H1 (cell line): ENCODE measurements at regions not wholly inside any gene's neighbourhood (a gene's known extent, or its start where the extent isn't known, plus 50 kb on each side); places are given as distances from the start of the nearest gene placed in this dataset.

ENCODE experiments used
- CTCF ChIA-PET: fragments of 300-600 bp; sonication (Branson Sonifier 250); formaldehyde crosslinking; loops from one replicate; lab custom pipeline; 2021; ENCODE audit not compliant: partially characterized antibody; lab: Charles Lee
- POLR2A ChIA-PET: fragments of 300-600 bp; sonication (Branson Sonifier 250); formaldehyde crosslinking; loops from one replicate; lab custom pipeline; 2021; ENCODE audit warnings: inconsistent platforms; ENCODE audit not compliant: partially characterized antibody; lab: Charles Lee
- DNase-seq, 2 experiments: peaks; one replicate each; pipeline versions ENCODE4 v3.0.0 to v3.0.0-alpha.2; 2010 to 2022; ENCODE audit warnings: low spot score in 2 of 2, low read depth in 1 of 2, mixed read lengths in 1 of 2
- FAIRE-seq: peaks from 2 replicates; lab custom pipeline; 2011; peaks lifted over from hg19 to GRCh38; lab: Jason Lieb, UNC
- H2AFZ ChIP-seq: 2 replicates; pipeline ENCODE4 v1.8.1; 2012; ENCODE audit warnings: low read length, inconsistent platforms
- H2AK5ac ChIP-seq: 2 replicates; pipeline ENCODE4 v1.6.1; 2013; ENCODE audit warnings: low read depth, low read length
- H2BK120ac ChIP-seq: replicated peaks from 2 replicates; pipeline ENCODE3; 2013; ENCODE audit warnings: low read depth, low read length, inconsistent platforms
- H2BK12ac ChIP-seq: 2 replicates; pipeline ENCODE4 v1.6.1; 2013; ENCODE audit warnings: low read depth, low read length
- H2BK15ac ChIP-seq: 2 replicates; pipeline ENCODE4 v1.6.1; 2013; ENCODE audit warnings: low read length
- H2BK20ac ChIP-seq: 2 replicates; pipeline ENCODE4 v1.6.1; 2013; ENCODE audit warnings: low read length
- H2BK5ac ChIP-seq: 2 replicates; pipeline ENCODE4 v1.6.1; 2013; ENCODE audit warnings: low read depth, low read length
- H3K14ac ChIP-seq: 2 replicates; pipeline ENCODE4 v1.6.1; 2013; ENCODE audit warnings: inconsistent platforms; ENCODE audit not compliant: insufficient read length
- H3K18ac ChIP-seq: 2 replicates; pipeline ENCODE4 v1.6.1; 2013; ENCODE audit warnings: low read length; ENCODE audit errors: extremely low read depth
- H3K23ac ChIP-seq: 2 replicates; pipeline ENCODE4 v1.6.1; 2013; ENCODE audit warnings: inconsistent platforms; ENCODE audit not compliant: insufficient read length
- H3K23me2 ChIP-seq: 2 replicates; pipeline ENCODE4 v1.6.1; 2013; ENCODE audit warnings: low read depth, low read length
- H3K27ac ChIP-seq: 2 replicates; pipeline ENCODE4 v1.6.1; 2011; ENCODE audit warnings: low read depth, low read length, inconsistent platforms
- H3K27me3 ChIP-seq, 4 experiments: replicated peaks in 1 of 4; 1 replicate in 1 of 4; 2 replicates in 3 of 4; pipeline versions ENCODE4 v1.6.1 to v1.8.1; 2011 to 2013; ENCODE audit warnings: low read length in 3 of 4, mild to moderate bottlenecking in 3 of 4, inconsistent platforms in 2 of 4, mixed read lengths in 2 of 4, moderate library complexity in 1 of 4; ENCODE audit not compliant: control insufficient read depth in 3 of 4, insufficient read depth in 3 of 4; ENCODE audit errors: extremely low read depth in 1 of 4
- H3K36me3 ChIP-seq, 4 experiments: 2 replicates each; pipeline versions ENCODE4 v1.6.1 to v1.8.1; 2011 to 2013; ENCODE audit warnings: mild to moderate bottlenecking in 4 of 4, low read length in 3 of 4, moderate library complexity in 2 of 4, control low read depth in 1 of 4, inconsistent platforms in 1 of 4; ENCODE audit not compliant: insufficient read depth in 4 of 4, control insufficient read depth in 2 of 4
- H3K4ac ChIP-seq: replicated peaks from 2 replicates; pipeline ENCODE3; 2013; ENCODE audit warnings: low read length, low read depth, mixed read lengths, inconsistent platforms; ENCODE audit not compliant: insufficient read length
- H3K4me1 ChIP-seq, 4 experiments: replicated peaks in 1 of 4; 1 replicate in 1 of 4; 2 replicates in 3 of 4; pipeline versions ENCODE4 v1.6.1 to v1.8.1; 2011 to 2013; ENCODE audit warnings: low read length in 3 of 4, inconsistent platforms in 2 of 4, mixed read lengths in 1 of 4; ENCODE audit not compliant: insufficient read depth in 4 of 4, control insufficient read depth in 3 of 4
- H3K4me2 ChIP-seq, 2 experiments: 2 replicates each; pipeline versions ENCODE4 v1.6.1 to v1.8.1; 2011 to 2013; ENCODE audit warnings: low read depth in 2 of 2, low read length in 2 of 2, control low read depth in 1 of 2, inconsistent platforms in 1 of 2, mild to moderate bottlenecking in 1 of 2; ENCODE audit not compliant: insufficient read depth in 1 of 2
- H3K4me3 ChIP-seq, 4 experiments: fragments of 200-600, 300-600 bp in 1 of 4; sonication (generic), shearing (Covaris generic), sonication (Bioruptor Twin) in 1 of 4; 2 replicates each; pipeline versions ENCODE4 v1.5.1 to v1.8.1; 2011 to 2016; ENCODE audit warnings: low read length in 4 of 4, low read depth in 3 of 4, control low read depth in 2 of 4, inconsistent platforms in 2 of 4, mild to moderate bottlenecking in 2 of 4, mixed read lengths in 1 of 4, moderate library complexity in 1 of 4; ENCODE audit not compliant: insufficient read depth in 2 of 4; ENCODE audit errors: extremely low read depth in 1 of 4
- H3K56ac ChIP-seq: replicated peaks from 2 replicates; pipeline ENCODE3; 2013; ENCODE audit warnings: low read depth, mild to moderate bottlenecking, mixed read lengths, low read length, inconsistent platforms; ENCODE audit not compliant: insufficient read length
- H3K79me1 ChIP-seq: 2 replicates; pipeline ENCODE4 v1.6.1; 2013; ENCODE audit warnings: low read depth, low read length, control low read depth
- H3K79me2 ChIP-seq, 2 experiments: 2 replicates each; pipeline versions ENCODE4 v1.6.1 to v1.8.1; 2012 to 2013; ENCODE audit warnings: low read length in 2 of 2, mild to moderate bottlenecking in 2 of 2, inconsistent platforms in 1 of 2; ENCODE audit not compliant: insufficient read depth in 2 of 2, control insufficient read depth in 1 of 2
- H3K9ac ChIP-seq, 4 experiments: replicated peaks in 1 of 4; 1 replicate in 1 of 4; 2 replicates in 3 of 4; pipeline versions ENCODE4 v1.6.1 to v1.8.1; 2011 to 2013; ENCODE audit warnings: low read depth in 3 of 4, low read length in 3 of 4, control low read depth in 2 of 4, mild to moderate bottlenecking in 2 of 4, moderate library complexity in 2 of 4, inconsistent platforms in 1 of 4; ENCODE audit errors: extremely low read depth in 1 of 4
- H3K9me3 ChIP-seq, 2 experiments: 2 replicates each; pipeline versions ENCODE4 v1.6.1 to v1.8.1; 2012 to 2013; ENCODE audit warnings: mild to moderate bottlenecking in 2 of 2, moderate library complexity in 2 of 2, control low read depth in 1 of 2, inconsistent platforms in 1 of 2, low read depth in 1 of 2, low read length in 1 of 2, mixed read lengths in 1 of 2; ENCODE audit not compliant: insufficient read depth in 2 of 2
- H4K20me1 ChIP-seq, 2 experiments: replicated peaks in 1 of 2; 2 replicates each; pipeline versions ENCODE3 to v1.8.1; 2011 to 2013; ENCODE audit warnings: inconsistent platforms in 2 of 2, low read length in 2 of 2, mild to moderate bottlenecking in 1 of 2; ENCODE audit not compliant: insufficient read depth in 2 of 2, control insufficient read depth in 1 of 2
- H4K5ac ChIP-seq: 2 replicates; pipeline ENCODE4 v1.6.1; 2013; ENCODE audit warnings: low read length, low read depth, mixed read lengths, inconsistent platforms; ENCODE audit not compliant: insufficient read length
- H4K8ac ChIP-seq: 2 replicates; pipeline ENCODE4 v1.8.0; 2013; ENCODE audit warnings: mild to moderate bottlenecking, moderate library complexity, low read length, inconsistent platforms; ENCODE audit not compliant: insufficient read depth; ENCODE audit errors: extremely low read depth
- H4K91ac ChIP-seq: replicated peaks from 2 replicates; pipeline ENCODE3; 2013; ENCODE audit warnings: low read length, mixed read lengths, inconsistent platforms; ENCODE audit not compliant: insufficient read length
- ASH2L ChIP-seq: fragments of 200-600, 300-600 bp; sonication (generic); IDR thresholded peaks from one replicate; pipeline ENCODE4 v1.7.1; 2017; ENCODE audit warnings: low read length
- ATF3 ChIP-seq: IDR thresholded peaks from 2 replicates; pipeline ENCODE4 v1.6.1; 2011; ENCODE audit warnings: low read depth, mild to moderate bottlenecking, low read length; ENCODE audit not compliant: insufficient read depth
- BCL11A ChIP-seq, 2 experiments: IDR thresholded peaks; one replicate each; pipeline ENCODE4 v1.6.1; 2011; ENCODE audit warnings: low read depth in 2 of 2, low read length in 2 of 2, mild to moderate bottlenecking in 2 of 2
- CBX5 ChIP-seq: fragments of 300-800, 300-1000 bp; sonication (generic); IDR thresholded peaks from 2 replicates; pipeline ENCODE4 v1.7.1; 2016; ENCODE audit warnings: antibody characterized with exemption, low read length, low read depth
- CEBPB ChIP-seq: IDR thresholded peaks from 2 replicates; pipeline ENCODE4 v1.6.1; 2012; ENCODE audit warnings: low read depth, low read length
- EZH2 ChIP-seq: fragments of 200-600 bp; sonication (generic); IDR thresholded peaks from 2 replicates; pipeline ENCODE4 v1.7.1; 2012; ENCODE audit warnings: low read depth, mild to moderate bottlenecking, moderate library complexity, low read length, inconsistent platforms; ENCODE audit not compliant: severe bottlenecking
- JUN ChIP-seq: IDR thresholded peaks from 2 replicates; pipeline ENCODE4 v1.6.1; 2011; ENCODE audit warnings: low read depth, mild to moderate bottlenecking, improper control_type of control experiment, low read length
- MAFK ChIP-seq: IDR thresholded peaks from 2 replicates; pipeline ENCODE4 v1.6.1; 2012; ENCODE audit warnings: low read depth, mild to moderate bottlenecking, improper control_type of control experiment, low read length
- PHF8 ChIP-seq: fragments of 200-600 bp; sonication (generic); conservative IDR thresholded peaks from 2 replicates; pipeline ENCODE4 v1.7.1; 2012; ENCODE audit warnings: low read depth, mild to moderate bottlenecking, inconsistent platforms, low read length, moderate library complexity
- POLR2AphosphoS5 ChIP-seq: IDR thresholded peaks from 2 replicates; pipeline ENCODE4 v1.6.1; 2011; ENCODE audit warnings: low read depth, low read length
- POU5F1 ChIP-seq: IDR thresholded peaks from 2 replicates; pipeline ENCODE4 v1.6.1; 2011; ENCODE audit warnings: low read depth, mild to moderate bottlenecking, low read length, moderate library complexity
- SAP30 ChIP-seq: fragments of 300-600 bp; sonication (generic); IDR thresholded peaks from 2 replicates; pipeline ENCODE4 v1.7.1; 2012; ENCODE audit warnings: low read length, moderate library complexity, mild to moderate bottlenecking, inconsistent platforms; ENCODE audit not compliant: insufficient read depth, insufficient replicate concordance
- TF ChIP-seq, protein P1 (sequence below), 3 experiments: IDR thresholded peaks; 1 replicate in 2 of 3; 2 replicates in 1 of 3; pipeline versions ENCODE4 v1.5.1 to v1.6.1; 2011; ENCODE audit warnings: low read length in 3 of 3, mild to moderate bottlenecking in 3 of 3, inconsistent platforms in 2 of 3, low read depth in 1 of 3, moderate library complexity in 1 of 3; ENCODE audit not compliant: insufficient read depth in 1 of 3; ENCODE audit errors: control extremely low read depth in 1 of 3

GRCh38 chr15:60283936-60284335, 113.8 kb downstream of the ANXA2 start:
- ChIA-PET CTCF (interaction anchor here (1.1 to 2.0 kb wide), 3 partner anchors 11 to 51 kb away, joined by 4 to 7 read pairs (median 4); no protein-coding TSS in a partner anchor), POLR2A (interaction anchor here (1.3 kb wide), 1 partner anchor 19 kb away, joined by 4 read pairs; no protein-coding TSS in a partner anchor)
- H4K91ac ChIP-seq = no peak overlapping the region
- no peak overlapping the region for H4K5ac ChIP-seq
- no peak overlapping the region for H3K14ac ChIP-seq
- no peaks in the 10 kb centered on the region for H3K27me3 ChIP-seq
- no peak overlapping the region for H3K18ac ChIP-seq
- H3K4me1 ChIP-seq = no peaks in the 10 kb centered on the region
- H2BK5ac ChIP-seq = no peak overlapping the region
- H3K9ac ChIP-seq = no peak overlapping the region
- no peak overlapping the region for H2AK5ac ChIP-seq
- DNase-seq (no peak), FAIRE-seq (no peak)
- H4K20me1 ChIP-seq = no peaks in the 10 kb centered on the region
- H2BK20ac ChIP-seq = no peak overlapping the region
- H3K9me3 ChIP-seq = peaks cover 4 to 16% of the 10 kb centered on the region in 2 experiments; a peak in 3 of 4 replicates
- no peak overlapping the region for H3K56ac ChIP-seq
- no peaks in the 10 kb centered on the region for H3K79me1 ChIP-seq
- H2BK12ac ChIP-seq = no peak overlapping the region
- no peaks in the 10 kb centered on the region for H3K79me2 ChIP-seq
- H2BK120ac ChIP-seq = no peak overlapping the region
- no peak overlapping the region for H3K4me3 ChIP-seq
- H3K23me2 ChIP-seq = no peaks in the 10 kb centered on the region
- no peak overlapping the region for H3K27ac ChIP-seq
- no peak overlapping the region for H3K23ac ChIP-seq
- no peak overlapping the region for H3K4me2 ChIP-seq
- no peak overlapping the region for H4K8ac ChIP-seq
- H3K36me3 ChIP-seq = no peaks in the 10 kb centered on the region
- no peak overlapping the region for H3K4ac ChIP-seq
- no peak overlapping the region for H2AFZ ChIP-seq
- H2BK15ac ChIP-seq = no peak overlapping the region
- no peak for TF ChIP-seq SAP30
- no peak for TF ChIP-seq ATF3
- TF ChIP-seq CEBPB = no peak
- no peak for TF ChIP-seq JUN
- no peak for TF ChIP-seq ASH2L
- no peak for TF ChIP-seq CBX5
- no peak for TF ChIP-seq POU5F1
- no peak for TF ChIP-seq PHF8
- TF ChIP-seq POLR2AphosphoS5 = no peak
- no peak for TF ChIP-seq EZH2
- TF ChIP-seq MAFK = no peak
- TF ChIP-seq, protein P1, sequence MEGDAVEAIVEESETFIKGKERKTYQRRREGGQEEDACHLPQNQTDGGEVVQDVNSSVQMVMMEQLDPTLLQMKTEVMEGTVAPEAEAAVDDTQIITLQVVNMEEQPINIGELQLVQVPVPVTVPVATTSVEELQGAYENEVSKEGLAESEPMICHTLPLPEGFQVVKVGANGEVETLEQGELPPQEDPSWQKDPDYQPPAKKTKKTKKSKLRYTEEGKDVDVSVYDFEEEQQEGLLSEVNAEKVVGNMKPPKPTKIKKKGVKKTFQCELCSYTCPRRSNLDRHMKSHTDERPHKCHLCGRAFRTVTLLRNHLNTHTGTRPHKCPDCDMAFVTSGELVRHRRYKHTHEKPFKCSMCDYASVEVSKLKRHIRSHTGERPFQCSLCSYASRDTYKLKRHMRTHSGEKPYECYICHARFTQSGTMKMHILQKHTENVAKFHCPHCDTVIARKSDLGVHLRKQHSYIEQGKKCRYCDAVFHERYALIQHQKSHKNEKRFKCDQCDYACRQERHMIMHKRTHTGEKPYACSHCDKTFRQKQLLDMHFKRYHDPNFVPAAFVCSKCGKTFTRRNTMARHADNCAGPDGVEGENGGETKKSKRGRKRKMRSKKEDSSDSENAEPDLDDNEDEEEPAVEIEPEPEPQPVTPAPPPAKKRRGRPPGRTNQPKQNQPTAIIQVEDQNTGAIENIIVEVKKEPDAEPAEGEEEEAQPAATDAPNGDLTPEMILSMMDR (IDR thresholded peaks at IDR 0.05; ENCODE audit: control extremely low read depth in 1 of 3, insufficient read depth in 1 of 3, low read depth in 1 of 3, low read length in 3 of 3) = no peak
- TF ChIP-seq BCL11A (IDR thresholded peaks at IDR 0.05; ENCODE audit: low read depth in 2 of 2, low read length in 2 of 2) = no peak
